H9 (cell line): ENCODE measurements at regions not wholly inside any gene's neighbourhood (a gene's known extent, or its start where the extent isn't known, plus 50 kb on each side); places are given as distances from the start of the nearest gene placed in this dataset.

Experiments
- DNase-seq: peaks from one replicate; pipeline ENCODE4 v3.0.0-alpha.2; 2017
- H2AFZ ChIP-seq: one replicate; pipeline ENCODE4 v1.6.1; 2013; ENCODE audit warnings: mild to moderate bottlenecking, low read length, control low read depth, moderate library complexity
- H2AK5ac ChIP-seq: 2 replicates; pipeline ENCODE4 v1.6.1; 2013; ENCODE audit warnings: low read length, control low read depth, mixed read lengths; ENCODE audit not compliant: insufficient read length
- H2BK120ac ChIP-seq: one replicate; pipeline ENCODE4 v1.6.1; 2013; ENCODE audit warnings: low read depth, mild to moderate bottlenecking, low read length, control low read depth, inconsistent platforms; ENCODE audit not compliant: poor library complexity, severe bottlenecking
- H2BK12ac ChIP-seq: 2 replicates; pipeline ENCODE4 v1.6.1; 2013; ENCODE audit warnings: low read length, control low read depth, mixed read lengths, low read depth; ENCODE audit not compliant: insufficient read length
- H2BK15ac ChIP-seq: 2 replicates; pipeline ENCODE4 v1.6.1; 2013; ENCODE audit warnings: low read depth, low read length, control low read depth
- H2BK20ac ChIP-seq: one replicate; pipeline ENCODE4 v1.6.1; 2013; ENCODE audit warnings: low read depth, mild to moderate bottlenecking, low read length, control low read depth, inconsistent platforms; ENCODE audit not compliant: poor library complexity, severe bottlenecking
- H2BK5ac ChIP-seq: 2 replicates; pipeline ENCODE4 v1.6.1; 2013; ENCODE audit warnings: low read length, control low read depth, mixed read lengths; ENCODE audit not compliant: insufficient read length
- H3K14ac ChIP-seq: 2 replicates; pipeline ENCODE4 v1.6.1; 2013; ENCODE audit warnings: low read length, control low read depth; ENCODE audit not compliant: insufficient read depth
- H3K18ac ChIP-seq: 2 replicates; pipeline ENCODE4 v1.6.1; 2013; ENCODE audit warnings: low read depth, mild to moderate bottlenecking, mixed read lengths, low read length, control low read depth; ENCODE audit not compliant: insufficient read length
- H3K23ac ChIP-seq: 2 replicates; pipeline ENCODE4 v1.6.1; 2013; ENCODE audit warnings: low read length, control low read depth, mixed read lengths, low read depth; ENCODE audit not compliant: insufficient read length
- H3K23me2 ChIP-seq: 2 replicates; pipeline ENCODE4 v1.6.1; 2013; ENCODE audit warnings: low read depth, mild to moderate bottlenecking, mixed read lengths, low read length, control low read depth; ENCODE audit not compliant: insufficient read length, poor library complexity, severe bottlenecking
- H3K27ac ChIP-seq: 2 replicates; pipeline ENCODE4 v1.5.1; 2013; ENCODE audit warnings: low read length, control low read depth, mixed read lengths, low read depth; ENCODE audit not compliant: insufficient read length
- H3K27me3 ChIP-seq: 2 replicates; pipeline ENCODE4 v1.6.1; 2013; ENCODE audit warnings: low read length, control low read depth, inconsistent platforms; ENCODE audit not compliant: insufficient read depth
- H3K4ac ChIP-seq: 2 replicates; pipeline ENCODE4 v1.6.1; 2013; ENCODE audit warnings: low read depth, mild to moderate bottlenecking, control low read depth, inconsistent platforms, low read length, moderate library complexity
- H3K4me1 ChIP-seq: 2 replicates; pipeline ENCODE4 v1.6.1; 2013; ENCODE audit warnings: low read length, control low read depth, inconsistent platforms; ENCODE audit not compliant: insufficient read depth
- H3K4me2 ChIP-seq: 2 replicates; pipeline ENCODE4 v1.6.1; 2013; ENCODE audit warnings: low read length, control low read depth, mixed read lengths; ENCODE audit not compliant: insufficient read length, insufficient read depth
- H3K56ac ChIP-seq: 2 replicates; pipeline ENCODE4 v1.6.1; 2013; ENCODE audit warnings: low read depth, mild to moderate bottlenecking, mixed read lengths, low read length, control low read depth; ENCODE audit not compliant: insufficient read length
- H3K79me1 ChIP-seq: 2 replicates; pipeline ENCODE4 v1.6.1; 2013; ENCODE audit warnings: low read depth, mild to moderate bottlenecking, moderate library complexity, low read length, control low read depth, inconsistent platforms; ENCODE audit not compliant: insufficient read depth, poor library complexity, severe bottlenecking
- H3K79me2 ChIP-seq: 2 replicates; pipeline ENCODE4 v1.6.1; 2013; ENCODE audit warnings: low read length, control low read depth, inconsistent platforms; ENCODE audit not compliant: insufficient read depth
- H3K9ac ChIP-seq: 2 replicates; pipeline ENCODE4 v1.6.1; 2013; ENCODE audit warnings: low read length, control low read depth, mixed read lengths; ENCODE audit not compliant: insufficient read length; ENCODE audit errors: extremely low read depth
- H3K9me3 ChIP-seq: one replicate; pipeline ENCODE4 v1.6.1; 2013; ENCODE audit warnings: low read depth, low read length, inconsistent platforms; ENCODE audit not compliant: control insufficient read depth
- H3T11ph ChIP-seq: one replicate; pipeline ENCODE4 v1.6.1; 2013; ENCODE audit warnings: mild to moderate bottlenecking, low read length, control low read depth, inconsistent platforms
- H4K20me1 ChIP-seq: one replicate; pipeline ENCODE4 v1.6.1; 2013; ENCODE audit not compliant: control insufficient read depth, insufficient read length, insufficient read depth
- H4K5ac ChIP-seq: 2 replicates; pipeline ENCODE4 v1.6.1; 2013; ENCODE audit warnings: low read depth, mild to moderate bottlenecking, mixed read lengths, low read length, control low read depth; ENCODE audit not compliant: insufficient read length
- H4K8ac ChIP-seq: replicated peaks from 2 replicates; pipeline ENCODE4 v1.6.1; 2013; ENCODE audit warnings: low read length, control low read depth, mixed read lengths, low read depth; ENCODE audit not compliant: insufficient read length
- H4K91ac ChIP-seq: 2 replicates; pipeline ENCODE4 v1.6.1; 2013; ENCODE audit warnings: low read depth, mild to moderate bottlenecking, moderate library complexity, mixed read lengths, low read length, control low read depth; ENCODE audit not compliant: insufficient read length
- H3K27ac Mint-ChIP-seq, 3 experiments: 2 replicates in 2 of 3; 3 replicates in 1 of 3; pipeline ENCODE4 v1.8.0; 2020 to 2021; ENCODE audit warnings: mixed read lengths in 3 of 3, mild to moderate bottlenecking in 1 of 3, moderate library complexity in 1 of 3
- H3K27me3 Mint-ChIP-seq: 2 replicates; pipeline ENCODE4 v1.8.0; 2021; ENCODE audit warnings: low read depth, mild to moderate bottlenecking, moderate library complexity, mixed read lengths
- H3K36me3 Mint-ChIP-seq, 3 experiments: 2 replicates in 2 of 3; 3 replicates in 1 of 3; pipeline ENCODE4 v1.8.0; 2020 to 2021; ENCODE audit warnings: low read depth in 3 of 3, mixed read lengths in 3 of 3; ENCODE audit not compliant: insufficient read depth in 1 of 3
- H3K4me1 Mint-ChIP-seq, 2 experiments: 2 replicates each; pipeline ENCODE4 v1.8.0; 2020; ENCODE audit warnings: mixed read lengths in 2 of 2
- H3K4me3 Mint-ChIP-seq, 2 experiments: 2 replicates in 1 of 2; 3 replicates in 1 of 2; pipeline ENCODE4 v1.8.0; 2020 to 2021; ENCODE audit warnings: mild to moderate bottlenecking in 2 of 2, mixed read lengths in 2 of 2, moderate library complexity in 1 of 2
- H3K9me3 Mint-ChIP-seq, 2 experiments: 2 replicates in 1 of 2; 3 replicates in 1 of 2; pipeline ENCODE4 v1.8.0; 2020; ENCODE audit warnings: mild to moderate bottlenecking in 2 of 2, mixed read lengths in 2 of 2, moderate library complexity in 1 of 2
- WGBS: extraction: QIAGEN DNeasy Blood & Tissue Kit; methylation state at CpG from one replicate; pipeline ENCODE4 v1.1.7; 2013; ENCODE audit warnings: missing lambda C conversion rate, low lambda C conversion rate, mixed read lengths; ENCODE audit not compliant: insufficient read length; ENCODE audit errors: extremely low coverage; 5-methylcytosine and 5-hydroxymethylcytosine counted together
- TF ChIP-seq, protein P1 (sequence below): fragments of 200-600 bp; sonication (generic); conservative IDR thresholded peaks from 3 replicates; pipeline ENCODE4 v1.8.0; 2021; ENCODE audit warnings: antibody characterized with exemption, mild to moderate bottlenecking

DNA sequence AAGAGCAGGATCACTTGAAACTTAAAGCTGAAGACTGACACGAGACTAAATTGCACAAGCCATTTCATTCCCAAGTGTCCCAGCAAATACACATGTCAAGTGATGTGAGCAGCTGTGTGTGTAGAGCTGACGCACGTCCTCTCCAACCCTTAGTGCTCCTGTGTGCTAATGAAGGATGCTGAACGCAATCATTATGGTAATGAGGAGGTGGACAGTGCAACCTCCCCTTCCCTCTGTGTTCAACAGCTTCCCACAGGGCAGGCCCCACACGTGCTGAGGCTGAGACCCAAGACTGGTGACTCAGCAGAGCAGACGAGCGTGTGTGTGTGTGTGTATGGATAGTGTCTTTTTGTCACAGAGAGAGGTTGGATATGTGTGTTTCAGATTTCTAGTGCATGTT lies 702.1 kb downstream of the SEMA5A start:
- Mint-ChIP-seq H3K27me3 (peaks cover 3% of the 10 kb centered on the region; the same call in 1 of the 2 replicates), H3K9me3 (peaks cover 10% of the 10 kb centered on the region in 2 experiments), H3K36me3 (peaks cover 2 to 13% (median 8%) of the 10 kb centered on the region in 3 experiments; a peak in 5 of 7 replicates), H3K27ac (peak overlapping the region in 1 of 3 experiments; percentile 28; a peak in 1 of 7 replicates), H3K4me1 (peaks cover 13 to 16% of the 10 kb centered on the region in 2 experiments), H3K4me3 (no peak overlapping the region)
- H2BK20ac ChIP-seq = no peak overlapping the region
- H2BK5ac ChIP-seq = no peak overlapping the region
- H4K20me1 ChIP-seq = no peaks in the 10 kb centered on the region
- no peak overlapping the region for H2AK5ac ChIP-seq
- H3K14ac ChIP-seq = no peak overlapping the region
- no CpG with 5 or more reads among the region's 7 CpGs for WGBS
- no peaks in the 10 kb centered on the region for H3K23me2 ChIP-seq
- TF ChIP-seq, protein P1, sequence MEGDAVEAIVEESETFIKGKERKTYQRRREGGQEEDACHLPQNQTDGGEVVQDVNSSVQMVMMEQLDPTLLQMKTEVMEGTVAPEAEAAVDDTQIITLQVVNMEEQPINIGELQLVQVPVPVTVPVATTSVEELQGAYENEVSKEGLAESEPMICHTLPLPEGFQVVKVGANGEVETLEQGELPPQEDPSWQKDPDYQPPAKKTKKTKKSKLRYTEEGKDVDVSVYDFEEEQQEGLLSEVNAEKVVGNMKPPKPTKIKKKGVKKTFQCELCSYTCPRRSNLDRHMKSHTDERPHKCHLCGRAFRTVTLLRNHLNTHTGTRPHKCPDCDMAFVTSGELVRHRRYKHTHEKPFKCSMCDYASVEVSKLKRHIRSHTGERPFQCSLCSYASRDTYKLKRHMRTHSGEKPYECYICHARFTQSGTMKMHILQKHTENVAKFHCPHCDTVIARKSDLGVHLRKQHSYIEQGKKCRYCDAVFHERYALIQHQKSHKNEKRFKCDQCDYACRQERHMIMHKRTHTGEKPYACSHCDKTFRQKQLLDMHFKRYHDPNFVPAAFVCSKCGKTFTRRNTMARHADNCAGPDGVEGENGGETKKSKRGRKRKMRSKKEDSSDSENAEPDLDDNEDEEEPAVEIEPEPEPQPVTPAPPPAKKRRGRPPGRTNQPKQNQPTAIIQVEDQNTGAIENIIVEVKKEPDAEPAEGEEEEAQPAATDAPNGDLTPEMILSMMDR = no peak
- no peak overlapping the region for H4K91ac ChIP-seq
- H3K79me1 ChIP-seq = no peaks in the 10 kb centered on the region
- no peak overlapping the region for H3K9ac ChIP-seq
- no peak for DNase-seq
- no peak overlapping the region for H3K27ac ChIP-seq
- no peak overlapping the region for H3K4me2 ChIP-seq
- H3T11ph ChIP-seq = no peak overlapping the region
- no peak overlapping the region for H2BK15ac ChIP-seq
- H2BK120ac ChIP-seq = no peak overlapping the region
- H3K56ac ChIP-seq = no peak overlapping the region
- no peaks in the 10 kb centered on the region; the same call in 1 of the 2 replicates for H3K4me1 ChIP-seq
- no peak overlapping the region for H3K4ac ChIP-seq
- no peak overlapping the region for H3K23ac ChIP-seq
- no peak overlapping the region for H4K8ac ChIP-seq
- H3K79me2 ChIP-seq = no peaks in the 10 kb centered on the region
- no peaks in the 10 kb centered on the region for H3K27me3 ChIP-seq
- H3K18ac ChIP-seq = no peak overlapping the region
- no peaks in the 10 kb centered on the region for H3K9me3 ChIP-seq
- no peak overlapping the region for H2AFZ ChIP-seq
- H4K5ac ChIP-seq = no peak overlapping the region
- no peak overlapping the region for H2BK12ac ChIP-seq
